KOPT-K1 (cell line): ENCODE measurements at regions not wholly inside any gene's neighbourhood (a gene's known extent, or its start where the extent isn't known, plus 50 kb on each side); places are given as distances from the start of the nearest gene placed in this dataset.

Experiments
- H3K27ac ChIP-seq: fragments of 200-600 bp; sonication (generic); 2 replicates; pipeline ENCODE4 v1.5.1; 2016; ENCODE audit warnings: antibody characterized with exemption, mild to moderate bottlenecking, low read depth, low read length; ENCODE audit not compliant: poor library complexity, severe bottlenecking
- H3K36me3 ChIP-seq: fragments of 200-600 bp; sonication (generic); 2 replicates; pipeline ENCODE4 v1.5.1; 2017; ENCODE audit warnings: antibody characterized with exemption, mild to moderate bottlenecking, low read length, moderate library complexity; ENCODE audit not compliant: insufficient read depth
- H3K9me3 ChIP-seq: fragments of 200-600 bp; sonication (generic); 2 replicates; pipeline ENCODE4 v1.5.1; 2017; ENCODE audit warnings: antibody characterized with exemption, low read length, mild to moderate bottlenecking; ENCODE audit not compliant: insufficient read depth, poor library complexity, severe bottlenecking

DNA sequence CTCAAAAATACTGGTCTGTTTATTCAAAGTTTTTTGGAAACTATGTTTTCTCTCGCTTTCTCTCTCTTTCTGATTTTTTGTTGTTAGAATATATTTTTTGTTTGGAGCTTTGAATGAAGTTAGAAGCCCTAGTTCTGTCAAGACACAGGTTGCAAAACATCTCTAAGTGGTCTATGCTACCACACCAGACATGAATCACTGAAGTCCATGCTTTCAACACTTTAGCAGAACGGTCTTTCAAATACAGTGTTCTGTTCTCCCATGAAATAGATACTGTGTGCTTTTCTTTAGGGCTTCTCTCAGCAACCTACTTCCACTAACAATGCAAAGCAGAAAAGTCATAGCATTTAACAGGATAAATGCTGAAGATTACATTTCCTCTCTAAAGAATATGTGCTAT lies 392.5 kb downstream of the TMEM167A start:
- Histone ChIP-seq H3K9me3 (peaks cover 7% of the 10 kb centered on the region), H3K36me3 (no peaks in the 10 kb centered on the region), H3K27ac (no peak overlapping the region)

DNA sequence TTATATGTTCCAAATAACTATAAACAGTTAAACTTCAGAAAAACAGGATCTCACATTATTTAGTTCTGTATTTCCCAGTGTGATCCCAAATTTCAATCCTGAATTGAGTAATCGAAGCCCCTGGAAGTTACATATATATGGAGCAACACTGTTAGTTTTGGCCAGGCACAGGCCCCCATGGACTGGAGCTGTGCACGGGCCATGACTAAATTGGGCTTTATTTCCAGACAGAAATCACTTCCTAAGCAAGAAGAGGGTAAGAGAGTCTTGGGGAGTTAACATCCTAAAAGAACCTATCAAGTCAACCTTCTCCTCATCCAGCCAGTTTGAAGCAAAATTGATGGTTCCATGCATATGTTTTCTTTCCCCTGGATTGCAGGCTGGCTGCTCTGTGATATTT lies 393.0 kb downstream of the TMEM167A start:
- H3K27ac ChIP-seq, result no peak overlapping the region
- peaks cover 7% of the 10 kb centered on the region for H3K9me3 ChIP-seq
- H3K36me3 ChIP-seq, result no peaks in the 10 kb centered on the region

DNA sequence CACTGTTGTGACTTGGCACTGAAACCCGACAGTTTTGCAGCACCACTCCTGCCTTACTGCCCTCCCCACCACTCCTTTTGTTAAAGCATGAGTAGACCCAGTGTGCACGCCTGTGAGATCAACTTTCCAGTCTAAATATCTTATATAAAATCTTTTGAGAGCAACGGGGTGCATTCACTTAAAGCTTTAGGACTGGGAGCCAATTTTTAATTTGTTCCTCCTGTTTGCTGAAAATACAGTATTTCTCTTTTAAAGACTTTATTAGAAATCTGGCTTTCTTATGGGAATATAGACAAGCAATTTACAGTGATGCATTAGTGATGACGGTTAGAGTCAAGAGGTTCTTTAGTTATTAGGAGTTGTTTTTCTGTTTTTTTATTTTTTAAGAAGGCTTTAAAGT lies 397.5 kb downstream of the TMEM167A start:
- Histone ChIP-seq H3K9me3 (peaks cover 9% of the 10 kb centered on the region), H3K27ac (no peak overlapping the region), H3K36me3 (no peaks in the 10 kb centered on the region)

DNA sequence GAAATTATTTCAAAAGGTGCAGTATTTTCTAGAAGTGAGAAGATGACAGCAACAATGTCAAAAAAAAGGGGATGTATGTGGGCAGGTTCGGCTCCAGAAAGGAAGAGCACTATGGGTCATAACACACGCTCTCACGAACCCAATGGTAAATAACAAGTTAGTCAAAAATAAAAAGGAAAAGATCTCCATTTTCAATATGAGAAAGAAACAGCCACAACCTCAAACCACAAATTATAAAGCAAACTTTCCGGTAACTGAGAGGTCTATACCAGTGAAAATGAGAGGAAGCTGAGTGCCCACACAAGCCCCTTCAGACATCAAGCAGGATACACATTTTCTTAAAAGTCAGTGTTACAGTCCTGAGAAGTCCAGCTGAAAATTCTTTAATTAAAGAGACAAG lies 398.5 kb upstream of the RPS23 start:
- Histone ChIP-seq H3K9me3 (peaks cover 15% of the 10 kb centered on the region), H3K27ac (peak overlapping the region; percentile 78), H3K36me3 (no peaks in the 10 kb centered on the region)

DNA sequence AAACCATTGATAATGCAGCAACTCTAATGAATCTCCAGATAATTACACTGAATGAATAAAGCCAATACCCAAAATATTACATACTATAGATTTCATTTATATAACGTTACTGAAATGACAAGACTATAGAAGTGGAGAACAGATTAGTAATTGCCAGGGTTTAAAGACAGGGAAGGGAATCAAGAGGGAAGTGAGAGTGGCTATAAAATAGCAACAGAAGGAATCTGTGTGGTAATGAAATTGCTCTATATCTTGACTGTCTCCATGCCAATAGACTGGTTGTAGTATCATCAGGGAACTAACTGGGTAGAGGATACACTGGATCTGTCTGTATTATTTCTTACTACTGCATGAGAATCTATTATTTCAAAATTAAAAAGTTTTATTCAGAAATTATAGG lies 396.5 kb upstream of the RPS23 start:
- H3K36me3 ChIP-seq, result no peaks in the 10 kb centered on the region
- peaks cover 11% of the 10 kb centered on the region for H3K9me3 ChIP-seq
- no peak overlapping the region for H3K27ac ChIP-seq

DNA sequence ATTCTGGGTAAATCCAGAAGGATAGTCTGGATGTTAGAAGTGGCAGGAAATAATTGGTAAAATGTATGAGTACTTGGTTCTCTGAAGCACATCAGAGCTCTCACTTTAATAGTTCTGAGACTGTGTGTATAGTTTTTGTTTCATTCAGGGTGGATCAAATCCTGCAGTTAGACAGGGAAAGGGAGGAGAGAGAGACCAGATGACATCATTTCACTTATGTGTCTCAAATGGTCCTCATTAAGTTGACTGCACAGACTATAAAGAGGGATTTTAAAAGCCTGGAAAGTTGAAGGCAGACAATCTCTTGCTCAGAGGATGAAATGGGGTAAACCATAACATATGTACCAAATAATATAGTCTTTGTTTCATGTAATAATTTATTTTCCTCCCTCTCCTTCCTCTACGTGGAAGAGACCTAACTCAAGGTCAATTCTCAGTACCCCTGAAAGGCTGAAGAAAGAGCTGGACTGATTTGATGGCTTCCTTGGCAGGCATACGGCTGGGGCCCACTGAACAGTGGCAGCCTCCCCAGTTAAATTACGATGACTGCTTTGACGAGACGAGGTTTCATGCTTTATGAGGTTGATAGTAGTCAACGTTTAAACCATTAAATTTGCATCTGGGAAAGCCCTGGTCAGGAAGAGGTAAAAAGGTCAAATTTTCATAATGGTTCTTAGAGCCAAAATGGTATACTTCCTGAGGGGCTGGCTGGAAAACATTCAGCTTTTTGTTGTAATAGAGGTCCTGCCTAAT lies 395.1 kb upstream of the RPS23 start:
- no peak overlapping the region for H3K27ac ChIP-seq
- peaks cover 11% of the 10 kb centered on the region for H3K9me3 ChIP-seq
- H3K36me3 ChIP-seq, result no peaks in the 10 kb centered on the region

DNA sequence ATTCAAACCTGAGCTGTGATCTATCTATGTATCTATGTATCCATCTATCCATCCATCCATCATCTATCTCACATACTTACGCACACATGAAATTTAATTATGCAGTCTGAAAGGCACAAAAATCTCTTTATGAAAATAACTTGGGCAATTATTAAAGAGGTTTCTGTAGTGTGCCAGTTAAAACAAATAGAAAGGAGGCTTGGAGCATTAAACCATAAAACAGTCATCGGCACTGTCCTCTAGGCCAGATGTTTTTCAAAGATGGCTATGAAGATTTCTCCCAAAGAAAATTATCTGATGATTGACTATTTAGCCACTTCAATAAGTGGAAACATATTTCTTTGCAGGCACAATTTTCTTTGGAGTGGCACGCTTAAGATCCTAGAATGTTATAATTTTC lies 392.5 kb upstream of the RPS23 start:
- Histone ChIP-seq H3K36me3 (no peaks in the 10 kb centered on the region), H3K9me3 (peaks cover 11% of the 10 kb centered on the region), H3K27ac (no peak overlapping the region)

DNA sequence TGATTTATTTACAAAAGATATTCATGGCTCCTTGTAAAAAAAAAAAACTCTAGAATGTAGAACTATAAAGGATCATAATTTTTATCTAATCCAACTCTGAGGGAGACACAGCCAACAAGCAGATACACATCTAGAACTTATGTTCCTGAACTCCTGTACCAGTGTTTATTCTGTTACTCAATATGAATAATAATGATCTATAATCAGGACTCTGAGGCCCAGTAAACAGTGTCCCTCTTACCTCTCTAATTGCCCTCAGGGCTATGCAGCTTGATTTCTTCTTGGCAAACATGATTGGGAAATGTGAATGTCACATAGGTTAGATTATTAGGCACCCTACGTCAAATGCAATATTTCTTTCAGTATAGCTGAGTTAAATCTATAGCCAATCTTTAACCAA lies 391.6 kb upstream of the RPS23 start:
- H3K36me3 ChIP-seq, result no peaks in the 10 kb centered on the region
- peaks cover 10% of the 10 kb centered on the region for H3K9me3 ChIP-seq
- H3K27ac ChIP-seq, result no peak overlapping the region

DNA sequence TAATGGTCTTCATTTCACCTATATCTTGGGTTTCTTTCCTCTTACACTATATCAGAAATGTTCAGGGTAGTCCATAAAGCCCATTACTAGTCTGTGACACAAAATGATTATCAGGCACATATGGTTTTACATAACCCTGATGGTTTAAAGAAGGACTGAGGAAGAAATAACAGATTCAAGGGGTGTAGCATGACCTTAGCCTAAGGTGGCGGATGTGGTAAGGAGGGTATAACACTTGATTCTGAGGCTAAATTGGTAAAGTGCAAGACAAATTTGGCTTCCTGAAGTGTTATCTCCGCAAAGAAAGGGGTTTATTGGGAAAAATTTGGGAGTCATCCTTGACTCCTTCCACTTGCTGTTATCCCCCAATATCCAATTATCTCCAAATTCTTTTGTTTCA lies 388.2 kb upstream of the RPS23 start:
- H3K27ac ChIP-seq, result no peak overlapping the region
- no peaks in the 10 kb centered on the region for H3K9me3 ChIP-seq
- H3K36me3 ChIP-seq, result no peaks in the 10 kb centered on the region

DNA sequence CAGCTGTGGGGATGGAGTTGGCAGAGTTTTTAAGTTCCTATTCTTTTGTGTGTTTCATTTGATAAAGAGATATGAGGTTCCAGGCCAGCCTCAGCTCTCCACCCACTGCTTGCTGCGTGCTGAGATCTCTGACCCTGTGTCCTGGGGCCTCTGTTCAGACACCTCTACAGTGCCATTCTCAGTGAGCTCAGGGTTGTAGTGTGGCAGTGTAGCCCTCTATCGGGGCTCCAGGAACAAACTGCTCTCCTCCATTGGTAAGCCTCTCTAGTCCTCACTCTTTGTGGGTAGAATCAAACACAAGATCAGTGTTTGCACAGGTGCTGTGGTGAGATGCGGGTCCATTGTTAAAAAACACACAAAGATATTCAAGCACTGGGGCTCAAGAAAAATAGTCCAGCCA lies 386.6 kb upstream of the RPS23 start:
- Histone ChIP-seq H3K36me3 (no peaks in the 10 kb centered on the region), H3K9me3 (no peaks in the 10 kb centered on the region), H3K27ac (peak overlapping the region; percentile 51)

DNA sequence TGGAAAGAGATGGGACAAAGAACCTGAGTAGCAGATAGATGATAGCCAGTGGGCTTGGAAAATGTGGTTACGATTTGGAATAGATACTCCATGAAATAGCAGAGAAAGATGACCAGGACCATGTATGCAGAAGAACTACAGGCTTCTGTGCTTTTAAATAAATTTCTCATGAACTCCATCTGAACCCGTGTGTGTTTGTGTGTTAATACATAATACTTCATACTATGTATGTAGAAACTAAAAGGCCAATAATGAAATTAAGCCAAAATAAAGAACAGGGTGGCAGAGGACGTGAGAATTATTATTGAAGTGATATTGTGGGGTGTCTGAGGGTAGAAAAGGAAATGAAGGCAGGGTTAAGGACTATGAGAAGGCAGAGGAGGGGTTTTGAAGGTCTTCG lies 385.1 kb upstream of the RPS23 start:
- no peak overlapping the region for H3K27ac ChIP-seq
- H3K36me3 ChIP-seq, result no peaks in the 10 kb centered on the region
- no peaks in the 10 kb centered on the region for H3K9me3 ChIP-seq

DNA sequence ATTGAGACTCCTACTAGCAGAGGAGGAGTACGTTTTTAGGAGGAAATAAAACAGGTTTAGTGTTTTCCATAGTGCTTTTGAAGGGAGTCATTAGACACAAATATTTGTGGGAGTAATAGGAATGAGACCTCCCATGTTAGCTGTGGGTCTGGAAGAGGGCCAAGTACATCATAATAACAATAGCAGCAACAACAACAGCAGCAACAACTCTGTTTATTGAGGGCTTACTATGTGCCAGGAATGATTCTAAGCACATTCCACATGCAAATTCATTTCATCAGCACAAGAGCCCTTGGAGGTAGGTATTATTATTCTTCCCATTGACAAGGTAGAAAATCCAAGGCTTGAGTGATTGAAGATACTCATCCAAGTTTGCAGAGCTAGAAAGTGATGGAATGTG lies 384.2 kb upstream of the RPS23 start:
- Histone ChIP-seq H3K27ac (no peak overlapping the region), H3K36me3 (no peaks in the 10 kb centered on the region)

DNA sequence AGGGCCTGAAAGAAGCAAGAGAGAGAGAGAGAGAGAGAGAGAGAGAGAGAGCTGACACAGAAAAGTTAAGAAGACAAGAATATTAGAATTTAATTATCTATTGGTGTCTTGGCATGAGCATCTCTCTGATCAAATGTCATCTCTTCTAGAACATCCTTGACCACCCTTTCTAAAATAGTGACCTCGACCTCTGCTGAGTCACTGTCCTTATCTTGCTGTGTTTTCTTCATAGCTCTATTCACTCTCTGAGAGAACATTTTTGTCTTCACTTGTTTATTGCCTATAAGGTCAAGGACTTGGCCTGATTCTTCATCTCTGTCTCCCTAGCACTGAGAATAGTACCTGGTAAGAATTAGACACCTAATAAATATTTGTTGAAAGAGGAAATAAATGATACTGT lies 383.8 kb upstream of the RPS23 start:
- H3K9me3 ChIP-seq, result no peaks in the 10 kb centered on the region
- H3K36me3 ChIP-seq, result no peaks in the 10 kb centered on the region
- no peak overlapping the region for H3K27ac ChIP-seq

More for the DNA sequence above, 384.2 kb upstream of the RPS23 start:
- H3K9me3 ChIP-seq, result no peaks in the 10 kb centered on the region

DNA sequence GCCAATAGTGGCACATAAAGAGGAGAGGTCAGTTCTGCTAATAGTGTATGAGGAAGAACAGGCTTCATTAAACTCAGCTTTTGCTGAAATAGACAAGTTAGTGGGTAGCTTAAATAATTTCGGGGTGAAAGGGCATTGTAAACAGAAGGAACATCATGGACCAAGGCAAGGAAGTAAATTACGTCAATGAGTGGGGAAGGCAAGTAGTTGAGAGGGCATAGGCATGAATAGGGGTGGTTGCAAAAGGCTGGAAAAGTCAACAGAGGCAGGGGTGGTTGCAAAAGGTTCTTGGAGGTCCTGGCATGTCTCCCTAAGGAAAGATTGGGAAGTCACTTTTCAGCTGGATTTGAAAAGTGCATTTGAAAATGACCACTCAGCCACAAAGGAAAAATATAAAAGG lies 383.3 kb upstream of the RPS23 start:
- no peak overlapping the region for H3K27ac ChIP-seq
- H3K36me3 ChIP-seq, result no peaks in the 10 kb centered on the region
- H3K9me3 ChIP-seq, result no peaks in the 10 kb centered on the region

DNA sequence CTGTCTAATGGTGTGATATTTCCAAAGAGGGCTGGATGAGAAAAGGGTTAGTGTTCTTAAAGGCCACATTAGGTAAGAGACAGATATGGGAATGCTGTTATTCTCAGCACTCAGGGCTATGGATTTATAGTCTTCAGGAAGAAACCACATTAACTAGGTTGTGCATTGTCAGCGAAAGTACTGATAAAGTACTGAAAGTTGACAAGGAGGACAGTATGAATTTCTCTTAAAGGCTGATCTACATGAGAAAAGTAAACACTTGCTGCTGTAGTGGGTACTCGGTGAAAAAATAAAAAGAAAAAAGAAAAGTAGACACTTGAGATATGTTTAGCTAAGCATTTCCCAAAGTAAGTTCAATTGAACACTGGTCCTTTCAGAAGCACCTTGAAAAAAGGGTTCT lies 381.0 kb upstream of the RPS23 start:
- Histone ChIP-seq H3K9me3 (no peaks in the 10 kb centered on the region), H3K27ac (no peak overlapping the region), H3K36me3 (no peaks in the 10 kb centered on the region)

DNA sequence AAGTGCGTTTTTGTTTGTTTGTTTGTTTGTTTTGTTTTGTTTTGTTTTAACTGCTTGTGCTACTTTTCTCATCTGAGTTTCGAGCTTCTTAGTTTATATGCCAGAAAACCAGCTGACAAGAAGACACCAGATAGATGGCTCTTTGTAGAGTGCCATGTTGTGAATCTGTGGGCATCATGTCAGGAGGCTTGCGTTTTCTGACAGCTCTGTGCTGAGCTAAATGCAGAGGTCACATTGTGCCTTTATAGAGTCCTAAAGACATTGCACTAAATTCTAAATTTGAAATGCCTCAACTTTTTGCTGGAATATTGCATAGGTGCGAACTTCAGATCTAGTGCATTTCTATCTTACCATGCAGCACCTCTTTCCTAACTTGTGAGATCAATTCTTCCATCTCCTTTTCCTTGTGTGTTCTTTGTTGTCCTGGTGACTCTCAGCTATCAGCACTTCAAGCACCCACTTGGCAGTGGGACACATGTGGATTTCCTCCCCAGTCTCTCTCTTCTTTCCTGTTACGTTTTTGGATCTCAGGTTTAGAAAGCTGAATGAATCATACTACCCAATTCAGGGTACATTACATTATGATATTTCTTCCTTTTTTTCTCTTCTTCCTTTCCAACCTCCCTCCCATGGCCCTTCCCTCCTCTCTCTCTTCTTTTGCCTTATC lies 379.0 kb upstream of the RPS23 start:
- no peaks in the 10 kb centered on the region for H3K36me3 ChIP-seq
- H3K27ac ChIP-seq, result no peak overlapping the region
- no peaks in the 10 kb centered on the region for H3K9me3 ChIP-seq
